SKM-1 treated with dmso at 0.1 percent for 144 hours (cell line): ENCODE measurements at regions not wholly inside any gene's neighbourhood (a gene's known extent, or its start where the extent isn't known, plus 50 kb on each side); places are given as distances from the start of the nearest gene placed in this dataset.

ENCODE experiments used
- DNase-seq: peaks from one replicate; lab custom pipeline; 2025; ENCODE audit not compliant: unreplicated experiment; lab: John Stamatoyannopoulos, UW

- no peak for DNase-seq
These were observed 200.0 kb downstream of the TSN start for GRCh38 chr2:121955426-121955825.

DNA sequence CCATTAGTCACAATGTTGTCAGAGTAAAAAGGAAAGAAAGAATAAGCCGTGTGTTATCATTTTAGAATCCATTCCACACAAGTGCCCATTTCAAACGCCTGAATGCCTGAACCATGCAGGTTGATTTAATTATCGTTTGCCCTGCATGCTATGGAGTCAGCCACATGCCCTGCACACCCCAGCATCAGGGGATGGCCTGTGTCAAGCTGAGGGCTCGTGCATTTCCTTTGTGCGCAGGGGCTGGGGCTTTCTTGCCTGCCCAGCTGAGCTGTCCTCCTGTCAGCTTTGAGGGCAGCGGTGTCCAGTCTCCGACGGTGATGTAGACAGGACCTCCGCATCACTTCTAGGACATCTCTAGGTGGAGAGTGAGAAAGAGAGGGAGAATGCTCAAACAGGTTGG is 200.4 kb downstream of the TSN start:
- no peak for DNase-seq

GRCh38 chr2:121960251-121960650 is 204.8 kb downstream of the TSN start:
- no peak for DNase-seq

DNA sequence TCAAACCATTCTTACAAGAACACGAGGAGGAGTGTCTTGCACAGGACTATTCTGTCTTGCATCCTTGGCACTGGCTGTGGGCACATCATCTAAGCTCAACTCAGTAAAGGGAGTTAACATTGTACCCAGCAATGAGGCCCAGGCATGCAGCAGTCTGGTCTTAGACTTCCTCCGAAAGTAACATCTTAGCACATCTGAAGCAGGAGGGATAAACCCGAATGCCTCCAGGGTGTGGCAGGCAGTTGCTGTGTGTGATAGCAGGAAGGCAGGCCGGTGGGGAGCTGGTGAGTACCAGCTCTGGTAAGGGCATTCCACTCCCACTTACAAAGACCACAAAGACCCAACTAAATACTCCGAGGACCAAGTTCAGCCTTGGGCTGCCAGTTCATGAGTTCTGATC is 206.3 kb downstream of the TSN start:
- no peak for DNase-seq

- no peak for DNase-seq
These were observed 210.2 kb downstream of the TSN start for GRCh38 chr2:121965661-121966060.

DNA sequence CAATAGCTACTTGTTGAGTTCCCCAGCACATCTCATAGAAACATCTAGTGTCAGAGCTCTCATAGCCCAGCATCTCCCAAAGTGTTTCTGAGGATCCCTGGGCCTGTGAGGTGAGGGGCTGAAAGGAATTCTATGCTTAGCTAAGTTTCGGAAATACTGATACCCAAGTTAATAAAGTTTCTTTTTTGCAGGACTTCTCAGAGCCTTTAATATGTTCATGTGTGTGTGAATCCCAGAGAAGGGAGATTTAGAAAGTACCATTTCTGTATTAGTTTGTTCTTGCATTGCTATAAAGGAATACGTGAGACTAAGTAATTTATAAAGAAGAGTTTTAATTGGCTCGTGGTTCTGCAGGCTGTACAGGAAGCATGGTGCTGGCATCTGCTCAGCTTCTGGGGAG is 211.2 kb downstream of the TSN start:
- DNase-seq, result no peak

- no peak for DNase-seq
These were observed 213.7 kb downstream of the TSN start for GRCh38 chr2:121969166-121969565.

DNA sequence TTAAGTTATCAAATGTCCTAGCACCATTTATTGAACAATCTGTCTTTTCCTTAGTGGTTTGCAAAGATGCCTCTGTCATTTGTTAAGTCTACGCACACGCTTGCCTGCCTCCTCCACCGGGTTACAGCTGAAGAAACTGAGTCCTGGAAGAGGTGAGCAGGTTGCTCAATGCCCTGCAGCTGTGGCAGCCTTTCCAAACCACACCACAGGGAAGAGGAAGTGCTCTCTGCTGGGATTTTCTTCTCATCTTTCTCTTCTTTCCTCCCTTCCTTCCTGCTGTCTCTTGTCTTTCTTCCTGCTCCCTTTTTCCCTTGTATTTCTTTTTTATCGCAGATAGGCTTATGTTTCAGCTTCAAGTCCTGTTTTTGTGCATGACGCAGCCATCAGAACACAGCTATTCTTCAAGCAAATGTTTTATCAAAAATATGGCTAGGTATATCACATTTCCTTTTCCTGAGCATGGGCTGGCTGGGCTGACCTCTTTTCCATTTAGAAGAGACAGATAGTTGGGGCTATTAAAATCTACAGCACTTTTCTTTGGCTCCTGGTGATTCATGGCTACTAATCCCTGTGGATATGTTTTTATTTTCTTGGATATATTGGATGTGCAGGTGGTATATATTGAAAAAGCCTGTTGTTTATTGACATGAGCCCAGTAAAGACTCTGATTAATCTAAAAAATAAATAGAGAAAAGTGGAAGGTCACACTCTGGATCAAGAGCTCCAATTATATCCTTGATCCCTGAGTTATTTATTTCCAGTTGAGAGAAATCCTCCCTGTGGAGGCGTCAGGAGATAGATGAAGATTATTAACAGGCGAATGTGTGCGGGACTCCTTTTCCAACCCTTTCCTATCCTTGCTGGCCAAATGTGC is 214.6 kb downstream of the TSN start:
- DNase-seq, result peak; percentile 19

DNA sequence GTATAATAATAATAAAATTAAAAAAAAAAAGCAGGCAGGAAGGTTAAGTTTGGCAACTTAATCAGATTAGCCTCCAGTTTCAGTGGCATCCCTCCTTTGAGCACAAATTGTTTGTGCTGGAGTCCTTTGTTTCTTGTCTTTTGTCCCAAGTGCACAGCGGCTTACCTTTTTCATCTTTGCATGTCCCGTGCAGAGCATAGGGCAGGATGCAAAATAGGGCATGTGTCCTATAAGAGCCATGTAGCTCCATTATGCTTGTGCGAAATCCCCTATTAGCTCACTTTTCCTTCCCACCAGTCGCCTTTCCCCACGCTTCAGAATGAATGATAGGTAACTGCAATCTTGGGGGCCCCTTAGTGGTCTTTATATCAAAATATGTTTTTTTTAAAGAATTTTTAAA is 216.8 kb downstream of the TSN start:
- no peak for DNase-seq

DNA sequence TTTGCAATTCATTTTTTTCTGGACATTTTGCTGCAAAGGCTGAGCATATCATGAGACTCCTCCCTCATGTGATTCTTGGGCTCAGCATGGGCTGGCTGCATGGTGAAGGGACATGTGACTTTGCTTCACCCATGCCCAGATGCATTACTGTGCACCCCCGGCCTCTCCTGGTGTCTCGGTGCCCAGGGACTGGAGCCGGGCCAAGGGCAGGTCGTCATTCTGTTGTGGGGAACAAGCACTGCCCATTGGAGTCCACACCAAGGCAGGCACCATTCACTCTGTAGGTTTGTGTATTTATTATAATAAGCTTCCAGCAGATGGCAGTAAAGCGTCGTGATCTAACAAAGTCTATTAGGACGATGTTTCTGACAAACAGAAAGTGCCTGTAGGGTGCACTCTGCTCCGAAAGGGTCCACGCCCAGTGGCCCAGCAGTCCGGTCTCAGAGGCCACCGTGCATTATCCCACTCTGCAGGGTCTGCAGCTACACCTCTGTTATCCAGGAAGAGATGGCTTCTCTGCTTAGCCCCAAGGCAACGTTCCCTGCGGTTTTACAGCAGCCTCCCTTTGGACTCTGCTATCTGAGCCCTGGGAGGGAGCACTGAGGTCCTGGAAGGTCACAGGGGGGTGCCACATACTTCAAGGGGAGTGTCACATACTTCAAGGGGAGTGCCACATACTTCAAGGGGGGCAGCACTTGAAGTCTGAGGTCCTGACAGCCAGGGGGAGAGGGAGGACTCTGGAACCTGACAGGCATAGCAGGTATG is 219.6 kb downstream of the TSN start:
- DNase-seq, result peak; percentile 65

DNA sequence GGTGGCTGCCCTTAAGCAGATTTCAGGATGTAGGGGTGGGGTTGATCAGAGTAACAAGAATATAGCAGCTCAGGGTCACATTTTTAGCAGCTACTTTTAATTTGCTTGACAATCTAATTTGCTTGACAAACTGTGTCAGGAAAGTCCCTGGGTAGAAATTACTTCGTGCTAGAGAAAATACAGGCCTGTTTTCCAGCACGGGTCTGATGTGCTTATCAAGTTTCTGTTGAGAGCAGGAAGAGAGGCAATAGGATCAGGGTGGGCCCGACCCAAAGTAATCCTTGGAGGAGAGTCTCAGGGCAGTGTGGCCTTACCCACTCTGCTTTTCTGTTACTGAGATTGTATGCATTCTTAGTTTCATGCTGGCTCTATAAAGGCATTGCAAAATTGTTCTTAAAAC is 221.5 kb downstream of the TSN start:
- no peak for DNase-seq

GRCh38 chr2:121977326-121977725 is 221.9 kb downstream of the TSN start:
- DNase-seq, result no peak

GRCh38 chr2:121992700-121993099 is 237.2 kb downstream of the TSN start:
- DNase-seq, result no peak

GRCh38 chr2:121993682-121994081 is 238.2 kb downstream of the TSN start:
- DNase-seq, result no peak

DNA sequence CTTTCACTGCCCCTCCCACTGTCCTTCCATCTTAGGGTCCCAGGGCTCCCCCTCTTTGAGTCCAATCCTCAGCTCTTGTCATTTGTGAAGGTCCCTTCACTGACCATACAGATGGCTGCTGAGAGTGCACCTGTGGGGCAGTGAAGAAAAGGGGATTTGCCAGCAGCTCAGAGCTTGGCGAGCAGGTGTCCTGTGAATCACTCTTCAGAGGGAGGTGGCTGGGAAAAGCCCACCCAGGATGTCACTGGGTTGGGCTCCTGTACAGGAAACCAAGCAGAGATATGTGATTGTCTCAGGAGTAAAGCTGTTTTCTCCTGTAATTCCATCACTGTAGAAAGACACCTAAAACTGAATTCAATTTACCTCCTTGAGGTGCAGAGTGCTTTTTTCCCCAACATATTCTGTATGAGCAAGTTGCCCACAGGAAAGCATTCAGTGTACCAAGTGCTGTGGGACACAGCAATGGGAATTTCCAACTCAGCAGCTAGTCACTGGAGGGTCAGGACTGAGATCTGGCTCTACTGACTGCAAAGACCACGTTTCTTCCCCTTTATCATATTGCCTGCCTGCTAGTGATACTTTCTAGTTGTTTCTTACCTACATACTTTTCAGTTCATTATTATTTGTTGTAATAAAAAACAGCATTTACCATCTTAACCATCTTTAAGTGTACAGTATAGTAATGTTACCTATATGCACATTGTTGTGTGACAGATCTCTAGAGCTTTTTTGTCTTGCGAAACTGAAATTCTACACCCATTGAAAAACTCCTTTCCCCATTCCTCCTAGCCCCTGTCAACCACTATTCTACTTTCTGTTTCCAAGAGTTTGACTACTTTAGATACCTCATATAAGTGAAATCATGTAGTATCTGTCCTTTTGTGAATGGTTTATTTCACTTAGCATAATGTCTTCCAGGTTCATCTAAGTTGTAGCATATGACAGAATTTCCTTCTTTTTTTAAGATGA is 239.1 kb downstream of the TSN start:
- DNase-seq, result no peak

GRCh38 chr2:121998751-121999150 is 243.3 kb downstream of the TSN start:
- DNase-seq, result no peak

GRCh38 chr2:121999264-121999663 is 243.8 kb downstream of the TSN start:
- no peak for DNase-seq

DNA sequence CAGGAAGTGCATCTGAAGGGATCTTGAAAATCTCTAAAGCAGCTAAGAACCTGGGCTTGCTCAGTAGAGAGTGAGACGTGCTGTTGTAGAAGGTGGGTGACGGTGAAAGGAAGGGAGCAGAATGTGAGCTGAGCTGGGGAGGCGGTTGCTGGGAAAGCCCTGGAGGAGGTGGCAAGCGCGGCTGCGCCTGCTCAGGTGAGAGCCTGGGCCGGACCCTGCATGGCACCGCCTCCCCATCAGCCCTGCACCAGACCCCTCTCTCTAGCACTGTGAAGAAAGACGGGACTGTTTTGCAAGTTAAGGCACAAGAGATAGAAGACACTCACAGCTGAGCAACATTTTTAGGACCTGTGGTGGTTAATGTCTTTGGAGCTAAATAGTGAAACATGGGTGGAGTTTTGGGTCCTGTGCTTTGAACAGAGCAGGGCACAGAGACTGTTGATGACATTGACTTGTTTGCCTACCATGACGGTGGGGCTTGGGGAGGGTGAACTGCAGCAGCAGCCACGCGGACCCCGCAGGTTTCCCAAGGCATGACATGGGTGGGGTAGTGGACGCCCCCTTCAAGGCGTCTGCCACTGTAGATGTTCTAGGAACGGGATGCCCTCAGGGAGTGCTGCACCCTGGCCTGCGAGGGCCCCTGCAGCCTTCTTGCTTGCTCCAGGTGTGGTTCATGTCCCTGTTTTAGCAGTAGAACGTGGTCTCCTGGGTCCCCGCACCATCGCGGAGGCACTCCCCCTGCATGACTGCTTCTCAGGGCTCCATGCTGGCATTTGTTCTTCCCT is 245.3 kb downstream of the TSN start:
- no peak for DNase-seq

DNA sequence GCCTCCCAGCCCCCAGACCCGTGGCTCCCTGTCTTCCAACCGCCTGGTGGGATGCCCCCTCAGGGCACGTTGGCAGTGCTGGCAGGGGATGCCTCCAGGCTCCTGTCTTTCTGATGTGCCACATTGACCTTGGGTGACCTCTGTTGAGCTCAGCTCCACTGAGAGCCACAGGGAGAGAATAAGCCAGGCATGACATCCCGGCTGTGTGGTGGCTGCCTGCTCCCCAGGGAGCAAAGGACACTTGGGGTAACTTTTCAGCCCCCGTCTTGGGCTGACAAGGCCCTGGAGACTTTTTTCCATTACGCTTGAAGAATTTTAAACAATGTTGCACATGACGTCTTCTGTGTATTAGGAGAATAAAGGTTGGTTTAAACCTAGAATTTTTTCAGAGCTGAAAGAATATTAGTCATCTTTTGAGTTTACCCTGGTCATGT is 246.0 kb downstream of the TSN start:
- no peak for DNase-seq

GRCh38 chr2:122003196-122003940 is 247.9 kb downstream of the TSN start:
- no peak for DNase-seq
